H54 (cell line): ENCODE measurements at regions not wholly inside any gene's neighbourhood (a gene's known extent, or its start where the extent isn't known, plus 50 kb on each side); places are given as distances from the start of the nearest gene placed in this dataset.

ENCODE experiments used
- DNase-seq: peaks from one replicate; pipeline ENCODE4 v3.0.0; 2011; ENCODE audit warnings: low spot score, mixed read lengths; ENCODE audit not compliant: insufficient read length
- FAIRE-seq: peaks from 3 replicates; lab custom pipeline; 2011; peaks lifted over from hg19 to GRCh38; lab: Jason Lieb, UNC
- POLR2A ChIP-seq: IDR thresholded peaks from 2 replicates; pipeline ENCODE4 v1.6.1; 2011; ENCODE audit warnings: low read depth, mild to moderate bottlenecking, low read length

DNA sequence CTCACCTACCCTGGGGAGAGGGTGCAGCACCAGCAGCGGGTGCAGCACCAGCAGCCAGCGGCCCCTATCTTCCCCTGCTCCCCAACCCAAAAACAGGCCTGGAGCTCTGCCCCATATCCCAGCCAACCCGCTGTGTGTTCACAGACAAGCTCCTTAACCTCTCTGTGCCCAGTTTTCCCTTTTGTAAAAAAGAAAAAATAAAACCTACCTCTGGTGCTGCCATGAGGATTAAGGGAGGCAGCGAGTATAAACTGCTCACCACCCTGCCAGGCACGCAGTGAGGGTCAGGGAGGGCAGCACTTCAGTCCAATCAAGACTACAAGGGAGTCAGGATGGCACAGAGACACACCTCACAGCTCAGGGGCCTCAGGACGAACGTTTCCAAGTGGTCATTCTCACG, 163.3 kb downstream of the NUP210 start:
- DNase-seq: no peak
- no peak for FAIRE-seq
- no peak for TF ChIP-seq POLR2A

DNA sequence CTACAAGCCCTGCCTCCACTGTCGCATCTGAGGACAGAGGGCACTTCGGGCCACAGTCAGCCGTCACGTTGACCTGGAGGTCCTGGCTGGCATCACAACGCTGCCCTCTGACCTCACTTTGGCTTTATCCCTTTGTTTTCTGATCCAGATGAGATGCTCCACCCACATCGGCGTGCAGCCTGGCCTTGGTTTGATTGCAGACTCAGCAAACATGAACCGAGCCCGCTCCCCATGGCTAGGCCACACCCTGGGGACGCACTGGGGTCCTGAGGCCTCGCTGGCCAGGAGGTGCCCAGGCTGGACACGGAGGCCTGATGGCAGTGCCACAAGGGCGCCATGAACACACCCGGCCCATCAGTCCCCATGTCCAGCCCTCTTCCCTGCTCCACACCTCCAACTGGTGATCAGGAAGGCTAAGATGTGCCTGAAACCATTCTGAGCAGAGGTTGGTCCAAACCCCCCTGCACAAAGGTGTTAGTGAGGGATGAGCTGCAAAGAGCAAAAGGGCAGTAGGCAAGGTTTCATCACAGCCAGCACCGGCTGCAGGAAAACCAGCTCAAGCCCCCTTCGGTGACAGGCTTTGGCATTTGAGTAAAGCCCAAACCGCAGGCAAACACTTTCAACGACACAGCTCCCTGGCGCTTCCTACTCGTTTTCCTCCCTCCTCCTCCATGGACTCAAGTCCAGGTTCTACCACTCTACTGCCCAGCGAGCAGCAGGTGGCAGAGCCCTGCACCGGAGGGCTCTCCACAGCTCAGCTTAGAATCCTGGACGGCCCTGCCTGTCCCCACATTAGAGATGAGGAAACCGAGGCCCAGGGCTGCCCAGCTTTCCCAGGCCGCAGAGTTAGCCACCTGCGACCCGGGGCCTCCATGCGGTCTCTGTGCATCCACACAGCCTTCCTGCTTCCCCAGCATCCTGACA, 165.8 kb downstream of the NUP210 start:
- FAIRE-seq: no peak

DNA sequence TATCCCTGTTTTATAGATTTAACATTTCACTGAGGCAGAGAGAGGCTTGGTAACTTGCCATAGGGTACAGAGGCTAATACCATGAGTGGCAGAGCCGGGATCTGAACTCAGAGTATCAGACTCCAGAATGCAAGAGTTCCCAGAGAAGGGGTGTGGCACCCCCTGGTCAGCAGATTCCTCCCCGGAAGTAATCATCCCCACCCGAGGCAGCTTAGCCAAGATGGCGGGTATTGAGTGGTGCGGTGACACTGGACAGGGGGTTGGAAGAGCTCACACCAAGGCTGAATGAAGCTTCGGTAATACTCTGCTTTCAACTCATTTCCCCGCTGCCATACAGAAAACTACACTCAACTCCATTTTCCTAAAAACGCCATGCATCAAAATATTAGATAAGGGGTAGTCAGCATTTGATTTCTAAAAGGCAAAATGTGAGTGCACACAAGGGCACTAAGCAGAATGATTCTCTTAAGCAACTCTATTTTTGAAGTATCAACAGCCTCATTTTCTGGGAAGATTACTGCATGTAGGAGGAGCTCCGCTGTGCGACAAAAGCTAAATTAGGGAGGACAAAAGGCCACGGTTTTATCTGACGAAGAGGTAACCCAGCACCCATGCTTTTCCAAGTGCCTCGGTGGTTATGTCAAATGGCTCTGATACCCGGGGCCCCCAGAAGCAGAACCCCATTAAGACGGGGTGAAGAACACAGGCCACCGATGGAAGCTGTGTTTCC, 166.7 kb downstream of the NUP210 start:
- FAIRE-seq: no peak
- TF ChIP-seq POLR2A: no peak
- no peak for DNase-seq

More for the DNA sequence above, 165.8 kb downstream of the NUP210 start:
- no peak for TF ChIP-seq POLR2A
- no peak for DNase-seq

DNA sequence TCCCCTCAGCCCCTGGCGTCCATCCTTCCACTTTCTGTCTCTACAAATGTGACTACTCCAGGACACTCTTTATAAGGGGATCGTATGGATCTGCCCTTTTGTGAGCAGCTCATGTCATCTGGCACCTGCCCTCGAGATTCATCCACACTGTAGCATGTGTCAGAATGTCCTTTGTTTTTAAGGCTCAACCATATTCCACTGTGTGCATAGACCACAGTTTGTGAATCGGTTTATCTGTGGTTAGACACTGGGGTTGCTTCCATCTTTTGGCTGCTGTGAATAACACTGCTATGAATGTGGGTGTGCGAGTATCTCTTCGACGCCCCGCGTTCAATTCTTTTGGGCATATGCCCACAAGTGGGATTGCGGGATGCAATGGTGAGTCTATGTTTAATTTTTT, 167.9 kb downstream of the NUP210 start:
- DNase-seq: no peak
- no peak for FAIRE-seq
- no peak for TF ChIP-seq POLR2A

DNA sequence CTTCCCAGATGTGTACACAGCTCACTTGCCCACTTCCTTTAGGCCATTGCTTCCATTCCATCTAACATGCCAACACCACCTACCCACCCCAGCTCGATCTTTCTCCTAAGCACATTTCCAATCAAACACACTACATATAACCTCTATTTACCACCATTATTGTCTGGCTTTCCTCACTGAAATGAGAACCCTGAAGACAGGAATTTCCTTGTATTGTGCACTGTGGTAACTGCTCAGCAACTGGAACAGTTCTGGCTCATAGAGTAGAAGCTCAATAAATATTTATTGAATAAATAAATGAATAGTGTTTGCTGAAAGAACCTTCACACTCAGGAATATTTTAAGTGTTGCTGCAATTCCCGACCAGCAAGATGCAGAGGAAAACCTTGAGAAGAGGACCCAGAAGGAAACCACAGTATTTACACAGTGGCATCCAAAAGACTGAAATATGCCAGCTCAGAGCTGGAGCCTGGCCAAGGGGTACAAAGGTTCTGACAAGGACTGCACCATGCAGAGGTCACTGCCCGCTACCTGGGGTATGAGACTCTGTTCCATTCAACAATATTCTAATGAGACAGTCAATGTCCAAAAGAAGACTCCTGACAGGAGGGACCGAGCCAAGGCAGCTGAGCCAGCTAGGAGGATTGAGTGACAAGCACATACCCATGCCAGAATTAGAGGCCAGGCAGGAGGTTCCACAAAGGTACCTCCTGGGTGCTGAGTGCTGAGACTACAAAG, 168.8 kb downstream of the NUP210 start:
- no peak for TF ChIP-seq POLR2A
- no peak for DNase-seq
- FAIRE-seq: no peak

DNA sequence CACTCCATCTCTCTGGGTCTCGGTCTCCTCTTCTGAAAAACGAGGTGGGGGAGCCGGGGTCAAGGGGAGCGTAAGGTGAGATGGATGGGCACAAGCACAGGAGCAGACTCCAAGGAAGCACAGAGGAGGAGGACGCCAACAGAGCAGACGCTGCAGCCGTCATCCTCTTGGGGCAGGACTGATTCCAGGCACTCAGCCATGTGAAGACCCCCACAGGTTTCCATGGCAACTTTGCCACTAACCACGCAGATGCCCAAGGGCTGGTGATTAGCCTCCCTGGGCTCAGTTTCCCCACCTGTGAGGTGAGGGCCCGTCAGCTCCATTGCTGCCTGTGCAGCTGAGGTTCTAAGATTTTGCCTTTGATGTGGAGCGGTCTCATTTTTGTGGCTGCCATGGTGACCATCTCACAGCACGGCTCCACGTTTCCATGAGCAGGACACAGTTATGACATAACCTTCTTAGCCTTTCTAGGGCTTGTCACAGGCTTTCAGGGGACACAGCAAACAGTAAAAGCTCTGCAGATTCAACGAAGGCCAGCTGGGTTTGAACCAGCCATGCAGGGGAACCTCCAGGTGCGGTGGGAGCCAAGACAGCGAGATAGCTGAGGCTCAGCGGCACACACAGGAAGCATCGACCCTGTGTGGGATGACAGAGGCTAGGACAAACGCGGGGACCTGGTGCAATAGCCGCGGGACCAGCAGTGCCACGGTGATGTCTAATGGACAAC, 170.3 kb downstream of the NUP210 start:
- TF ChIP-seq POLR2A: no peak
- no peak for FAIRE-seq

DNA sequence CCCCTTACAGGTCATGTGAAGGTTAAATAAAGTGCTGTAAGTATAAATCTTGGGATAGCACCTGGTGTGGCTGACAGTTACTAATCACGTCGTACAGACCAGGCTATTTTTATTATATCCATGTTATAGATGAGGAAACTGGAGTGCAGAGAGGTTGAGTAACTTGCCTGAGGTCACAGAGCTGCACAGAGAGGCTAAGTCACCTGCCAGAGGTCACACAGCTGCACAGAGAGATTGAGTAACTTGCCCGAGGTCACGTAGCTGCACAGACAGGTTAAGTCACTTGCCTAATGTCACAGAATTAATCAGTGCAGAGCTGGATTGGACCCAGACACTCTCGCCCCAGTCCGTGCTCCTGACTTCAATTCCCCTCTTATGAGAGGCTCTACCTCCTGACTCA, 171.5 kb downstream of the NUP210 start:
- no peak for TF ChIP-seq POLR2A
- no peak for DNase-seq
- FAIRE-seq: no peak

More for the DNA sequence above, 170.3 kb downstream of the NUP210 start:
- DNase-seq: no peak

DNA sequence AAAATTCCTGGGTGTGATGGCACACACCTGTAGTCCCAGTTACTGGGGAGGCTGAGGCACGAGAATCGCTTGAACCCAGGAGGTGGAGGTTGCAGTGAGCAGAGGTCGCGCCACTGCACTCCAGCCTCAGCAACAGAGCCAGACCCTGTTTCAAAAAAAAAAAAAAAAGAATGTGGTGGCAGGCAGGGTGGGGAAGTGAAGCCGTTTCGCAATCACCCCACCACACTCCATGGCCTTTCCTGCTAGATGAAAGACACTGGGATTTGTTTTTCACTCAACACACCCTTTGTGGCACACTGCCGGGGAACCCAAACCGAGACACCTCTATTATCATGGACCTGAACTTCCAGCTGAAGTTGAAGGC, 172.4 kb upstream of the IQSEC1 start:
- no peak for TF ChIP-seq POLR2A
- DNase-seq (no peak), FAIRE-seq (no peak)

DNA sequence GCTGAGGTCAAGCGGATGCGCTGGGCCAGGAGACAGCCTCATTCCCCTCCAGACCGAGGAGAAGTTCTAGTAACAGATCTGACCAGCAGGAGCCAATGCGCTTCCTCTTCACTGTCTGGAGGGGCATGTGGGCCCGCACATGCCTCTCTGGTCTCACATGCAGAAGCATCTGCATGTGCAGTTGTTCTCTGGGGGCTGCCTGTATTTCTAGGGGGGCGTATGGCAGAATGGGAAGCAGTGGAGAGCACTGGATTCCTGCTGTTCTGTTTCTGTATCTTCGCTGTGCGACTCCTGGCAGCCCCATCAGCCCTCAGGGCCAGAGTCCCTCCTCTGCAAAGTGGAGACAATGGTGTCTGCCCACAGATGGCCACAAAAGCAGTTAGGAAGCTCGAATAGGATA, 170.4 kb upstream of the IQSEC1 start:
- no peak for FAIRE-seq
- DNase-seq: no peak
- TF ChIP-seq POLR2A: no peak

DNA sequence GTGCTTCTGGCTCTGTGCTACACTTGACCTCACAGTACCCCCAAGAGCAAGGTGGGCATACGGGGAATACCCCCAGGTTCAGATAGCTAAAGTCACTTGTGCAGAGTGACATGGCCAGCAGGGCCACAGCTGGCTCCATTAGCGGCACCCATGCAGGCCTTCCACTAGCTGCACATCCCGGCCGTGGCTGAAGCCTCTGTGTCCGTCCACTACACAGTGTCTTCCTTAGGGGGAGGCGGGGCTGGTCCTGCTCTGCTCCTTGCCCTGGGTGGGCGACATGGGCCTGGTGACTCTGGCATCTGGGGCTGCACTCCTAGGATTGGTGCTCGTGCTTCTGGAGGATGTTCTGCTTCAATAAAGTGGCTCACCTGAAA, 169.1 kb upstream of the IQSEC1 start:
- no peak for TF ChIP-seq POLR2A
- DNase-seq (no peak), FAIRE-seq (no peak)

DNA sequence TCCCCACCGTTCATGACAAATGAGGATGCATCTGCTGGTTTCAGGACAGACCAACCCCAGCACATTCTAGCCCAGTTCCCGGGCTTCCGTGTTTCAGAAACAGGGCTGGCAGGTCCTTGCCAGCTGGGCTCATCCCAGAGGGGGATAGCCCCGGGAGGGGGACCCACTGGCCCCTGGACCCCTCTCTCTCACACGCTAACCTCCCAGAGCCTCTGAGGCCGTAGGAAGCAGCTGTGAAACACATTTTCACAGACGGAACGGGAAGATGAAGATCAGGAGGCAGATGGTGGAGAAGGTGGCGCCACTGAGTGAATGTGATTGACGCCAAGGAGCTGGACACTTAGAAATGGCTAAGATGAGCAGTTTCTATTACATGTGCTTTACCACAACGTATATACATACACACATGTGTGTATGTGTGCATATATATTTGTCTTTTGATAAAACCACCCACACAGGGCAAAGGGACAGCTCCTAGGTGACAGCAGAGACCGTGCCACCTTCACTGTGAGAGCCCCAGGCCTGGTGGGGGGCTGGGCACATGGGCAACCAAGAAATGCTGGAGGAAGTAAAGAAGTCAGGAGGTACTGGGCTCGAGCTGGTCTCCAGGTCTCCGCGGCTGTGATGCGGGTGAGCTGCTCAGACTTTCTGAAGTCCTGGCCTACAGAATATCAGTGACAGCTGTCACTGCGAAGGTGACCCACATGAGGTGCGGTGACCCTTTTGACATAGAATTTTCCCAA, 168.6 kb upstream of the IQSEC1 start:
- no peak for TF ChIP-seq POLR2A
- no peak for DNase-seq
- FAIRE-seq: no peak

DNA sequence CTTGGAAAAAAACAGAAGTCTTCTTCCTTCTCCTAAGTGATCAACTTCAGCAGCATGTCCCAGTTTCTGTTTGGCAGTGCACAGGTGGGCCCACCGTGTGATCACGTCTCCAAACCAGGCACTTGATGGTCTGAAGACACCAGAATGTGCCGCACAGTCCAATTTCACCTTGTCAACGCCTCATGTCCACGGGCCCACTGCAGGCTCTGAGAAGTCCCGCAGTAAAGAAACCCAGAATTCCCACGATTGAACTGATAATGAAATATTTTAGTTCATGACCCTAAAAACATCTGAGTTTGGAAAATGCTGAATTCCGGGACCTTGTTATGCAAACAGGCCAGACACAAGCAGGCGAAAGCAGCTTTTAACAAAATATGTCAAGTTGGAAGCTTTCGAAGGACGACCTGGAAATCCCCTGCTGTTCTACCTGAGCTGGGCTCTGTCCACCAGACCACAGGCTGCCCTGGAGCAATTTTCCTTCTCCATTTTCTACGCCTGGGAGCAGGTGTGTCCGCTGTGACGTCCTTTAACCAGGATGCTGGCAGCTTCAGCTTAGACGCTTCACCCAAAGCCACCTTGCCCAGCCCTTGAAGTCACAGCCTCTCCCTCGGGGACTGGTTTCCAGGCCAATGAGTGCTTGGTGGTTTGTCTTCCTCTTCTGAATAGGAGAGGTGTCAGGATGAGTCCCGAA, 167.8 kb upstream of the IQSEC1 start:
- DNase-seq (no peak), FAIRE-seq (no peak)
- no peak for TF ChIP-seq POLR2A
